ENCODE measurements at regions not wholly inside any gene's neighbourhood (a gene's known extent, or its start where the extent isn't known, plus 50 kb on each side); places are given as distances from the start of the nearest gene placed in this dataset.

- Histone ChIP-seq H3K9me3 (ENCODE audit: low read depth, low read length, poor library complexity, severe bottlenecking) (no peaks in the 10 kb centered on the region), H3K36me3 (ENCODE audit: insufficient read depth, low read length, poor library complexity, severe bottlenecking) (no peaks in the 10 kb centered on the region), H3K4me3 (ENCODE audit: low read depth, low read length, poor library complexity, severe bottlenecking) (no peak overlapping the region), H3K4me1 (ENCODE audit: insufficient read depth, low read length, poor library complexity, severe bottlenecking) (peaks cover 43% of the 10 kb centered on the region), H3K27me3 (replicated peaks; ENCODE audit: insufficient read depth, low read depth, low read length, poor library complexity) (no peaks in the 10 kb centered on the region), H3K27ac (ENCODE audit: low read depth, low read length, poor library complexity, severe bottlenecking) (peak overlapping the region; percentile 55)
- ChIA-PET CTCF (interaction anchor here (0.8 kb wide), 1 partner anchor 138 kb away, joined by 3 read pairs; no protein-coding TSS in a partner anchor), POLR2A (ENCODE audit: low non-redundant PET) (interaction anchor here (0.6 to 0.7 kb wide), 2 partner anchors 168 to 534 kb away, joined by 4 to 6 read pairs; no protein-coding TSS in a partner anchor)
- peak; percentile 51 for DNase-seq (ENCODE audit: low spot score)
- TF ChIP-seq EZH2 (IDR thresholded peaks at IDR 0.05; ENCODE audit: borderline replicate concordance, low read depth, low read length, poor library complexity, severe bottlenecking), result no peak
- TF ChIP-seq CTCF (conservative IDR thresholded peaks at IDR 0.05; ENCODE audit: low read depth, low read length), result no peak
- intact Hi-C loops (cut with micrococcal nuclease; ENCODE audit: unreplicated experiment), result no loop called here
- BruUV-seq (replicated peaks), result no TSS peak
Observed at GRCh38 chr9:129458663-129459546, 162.0 kb downstream of the C9orf50 start.

GRCh38 chr9:129458155-129458661 lies 162.7 kb downstream of the C9orf50 start:
- no TSS peak for BruUV-seq (replicated peaks)
- no peak overlapping the region for H3K27ac ChIP-seq (ENCODE audit: low read depth, low read length, poor library complexity, severe bottlenecking)
- intact Hi-C loops (cut with micrococcal nuclease; ENCODE audit: unreplicated experiment), result no loop called here
- H3K4me1 ChIP-seq (ENCODE audit: insufficient read depth, low read length, poor library complexity, severe bottlenecking), result peaks cover 43% of the 10 kb centered on the region
- no peak for TF ChIP-seq CTCF (conservative IDR thresholded peaks at IDR 0.05; ENCODE audit: low read depth, low read length)
- TF ChIP-seq EZH2 (IDR thresholded peaks at IDR 0.05; ENCODE audit: borderline replicate concordance, low read depth, low read length, poor library complexity, severe bottlenecking), result no peak
- no peak for DNase-seq (ENCODE audit: low spot score)
- no peaks in the 10 kb centered on the region for H3K27me3 ChIP-seq (replicated peaks; ENCODE audit: insufficient read depth, low read depth, low read length, poor library complexity)
- POLR2A ChIA-PET (ENCODE audit: low non-redundant PET), result interaction anchor here (0.6 to 0.7 kb wide), 2 partner anchors 167 to 533 kb away, joined by 4 to 6 read pairs; no protein-coding TSS in a partner anchor
- no peak overlapping the region for H3K4me3 ChIP-seq (ENCODE audit: low read depth, low read length, poor library complexity, severe bottlenecking)
- H3K9me3 ChIP-seq (ENCODE audit: low read depth, low read length, poor library complexity, severe bottlenecking), result no peaks in the 10 kb centered on the region
- no peaks in the 10 kb centered on the region for H3K36me3 ChIP-seq (ENCODE audit: insufficient read depth, low read length, poor library complexity, severe bottlenecking)
- CTCF ChIA-PET, result no interaction called here

- no peak overlapping the region for H3K27ac ChIP-seq (ENCODE audit: low read depth, low read length, poor library complexity, severe bottlenecking)
- intact Hi-C loops (cut with micrococcal nuclease; ENCODE audit: unreplicated experiment), result no loop called here
- no peaks in the 10 kb centered on the region for H3K27me3 ChIP-seq (replicated peaks; ENCODE audit: insufficient read depth, low read depth, low read length, poor library complexity)
- BruUV-seq (replicated peaks), result no TSS peak
- peaks cover 43% of the 10 kb centered on the region for H3K4me1 ChIP-seq (ENCODE audit: insufficient read depth, low read length, poor library complexity, severe bottlenecking)
- no peak for DNase-seq (ENCODE audit: low spot score)
- H3K4me3 ChIP-seq (ENCODE audit: low read depth, low read length, poor library complexity, severe bottlenecking), result no peak overlapping the region
- ChIA-PET POLR2A (ENCODE audit: low non-redundant PET) (no interaction called here), CTCF (no interaction called here)
- no peaks in the 10 kb centered on the region for H3K9me3 ChIP-seq (ENCODE audit: low read depth, low read length, poor library complexity, severe bottlenecking)
- TF ChIP-seq EZH2 (IDR thresholded peaks at IDR 0.05; ENCODE audit: borderline replicate concordance, low read depth, low read length, poor library complexity, severe bottlenecking), result no peak
- TF ChIP-seq CTCF (conservative IDR thresholded peaks at IDR 0.05; ENCODE audit: low read depth, low read length), result no peak
- H3K36me3 ChIP-seq (ENCODE audit: insufficient read depth, low read length, poor library complexity, severe bottlenecking), result no peaks in the 10 kb centered on the region
Observed at GRCh38 chr9:129457325-129457779, 163.5 kb downstream of the C9orf50 start.
